ENCODE measurements at regions not wholly inside any gene's neighbourhood (a gene's known extent, or its start where the extent isn't known, plus 50 kb on each side); places are given as distances from the start of the nearest gene placed in this dataset.
A peak's percentile ranks its signal among the peaks of the same experiment; 100 is the strongest.

DNA sequence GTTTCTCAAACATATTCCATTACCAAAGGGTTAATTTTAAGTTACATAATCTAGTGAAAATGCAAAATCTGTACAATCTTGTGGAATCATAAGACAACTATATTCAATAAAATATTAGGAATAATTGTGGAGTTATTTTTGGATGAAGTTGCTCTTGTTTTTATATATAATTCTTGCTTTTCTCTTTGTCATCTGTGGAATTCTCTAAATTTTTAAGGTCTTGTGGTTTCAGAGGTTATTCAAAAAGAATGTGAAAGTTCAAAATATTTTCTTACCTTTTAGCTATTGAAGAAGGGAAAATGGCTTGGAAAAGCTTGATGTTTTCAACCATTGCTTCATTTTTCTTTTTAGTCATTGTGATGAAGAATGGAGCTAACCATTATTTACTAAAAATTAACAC, 552.1 kb downstream of the TFEC start:
- no peak for ATAC-seq
- no peak for DNase-seq (ENCODE audit: low spot score)

- DNase-seq (ENCODE audit: low spot score), result no peak
- peak; percentile 36 for ATAC-seq
Observed at GRCh38 chr7:115477193-115477651, 553.3 kb downstream of the TFEC start.

DNA sequence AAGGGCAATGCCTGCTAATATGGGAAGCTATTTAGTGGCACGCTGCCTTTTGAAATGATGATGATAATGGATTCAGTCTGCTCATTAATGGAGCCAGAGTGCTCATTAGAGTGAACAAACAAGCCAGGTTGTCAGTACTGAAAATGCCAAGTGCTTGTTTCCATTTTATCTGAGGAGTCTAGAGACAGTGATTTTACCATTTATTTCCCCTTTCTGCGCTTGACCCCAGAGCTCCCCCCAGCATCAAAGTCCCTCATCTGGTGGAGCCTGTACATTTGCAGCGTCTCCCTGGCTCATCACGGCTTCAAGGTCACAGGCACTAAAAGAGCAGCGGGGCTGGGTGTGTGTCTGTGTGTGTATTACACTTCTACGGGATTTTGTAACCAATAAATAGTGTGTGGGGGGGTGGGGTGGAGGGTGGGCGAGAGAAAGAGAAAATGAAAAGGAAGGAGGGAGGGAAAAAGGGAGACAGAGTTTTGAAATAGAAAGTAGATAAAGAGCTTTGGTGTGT, 553.8 kb downstream of the TFEC start:
- no peak for DNase-seq (ENCODE audit: low spot score)
- ATAC-seq, result no peak

DNA sequence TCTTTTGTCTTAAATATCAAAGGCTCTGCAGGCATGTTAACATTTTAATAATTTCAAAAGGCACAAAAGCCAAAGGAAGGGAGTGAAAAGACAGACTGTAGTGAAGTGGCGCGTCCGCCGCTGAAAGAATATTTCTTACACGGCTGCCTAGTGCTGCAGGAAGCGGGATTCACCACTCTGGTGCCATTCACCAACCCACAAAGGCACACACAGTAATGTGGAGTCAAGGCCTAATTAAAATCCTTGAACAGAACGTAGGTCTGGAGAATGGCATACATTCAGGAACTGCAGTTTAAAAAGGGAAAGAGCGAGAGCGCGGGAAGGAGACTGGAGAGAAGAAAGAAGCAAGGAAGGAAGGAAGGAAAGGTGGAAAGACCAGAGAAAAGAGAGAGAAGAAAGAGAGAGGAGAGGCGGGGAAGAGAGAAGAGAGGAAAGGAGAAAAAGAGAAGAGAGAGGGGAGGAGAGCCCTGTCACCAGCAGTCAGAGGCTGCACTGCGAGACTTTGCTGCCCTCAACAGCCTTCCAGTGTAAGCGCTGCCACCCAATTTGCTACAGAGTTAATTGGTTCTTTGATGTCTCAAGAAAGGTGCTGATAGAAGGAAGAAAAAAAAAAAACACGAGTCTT, 554.0 kb downstream of the MDFIC start:
- no peak for ATAC-seq
- no peak for DNase-seq (ENCODE audit: low spot score)

- no peak for DNase-seq (ENCODE audit: low spot score)
- no peak for ATAC-seq
Observed at GRCh38 chr7:115475206-115475605, 553.3 kb downstream of the MDFIC start.

DNA sequence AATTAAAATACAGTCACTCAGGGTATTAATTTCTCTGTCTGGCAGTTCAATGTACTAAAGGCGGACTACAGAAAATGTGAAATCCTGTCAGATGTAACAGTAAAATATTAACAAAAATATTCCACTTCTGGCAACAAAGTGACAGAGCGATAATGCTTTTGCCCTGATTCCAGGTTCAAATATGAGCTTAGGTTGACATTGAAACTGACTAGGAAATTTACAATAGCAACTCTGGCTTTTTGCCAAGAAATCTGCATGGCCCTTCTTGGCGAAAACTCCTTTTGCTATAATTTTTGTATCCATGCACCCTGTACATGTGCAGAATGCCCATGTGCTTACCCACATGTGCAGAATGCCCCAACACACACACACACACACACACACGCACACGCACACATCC, 552.2 kb downstream of the MDFIC start:
- ATAC-seq (no peak), DNase-seq (ENCODE audit: low spot score) (no peak)

DNA sequence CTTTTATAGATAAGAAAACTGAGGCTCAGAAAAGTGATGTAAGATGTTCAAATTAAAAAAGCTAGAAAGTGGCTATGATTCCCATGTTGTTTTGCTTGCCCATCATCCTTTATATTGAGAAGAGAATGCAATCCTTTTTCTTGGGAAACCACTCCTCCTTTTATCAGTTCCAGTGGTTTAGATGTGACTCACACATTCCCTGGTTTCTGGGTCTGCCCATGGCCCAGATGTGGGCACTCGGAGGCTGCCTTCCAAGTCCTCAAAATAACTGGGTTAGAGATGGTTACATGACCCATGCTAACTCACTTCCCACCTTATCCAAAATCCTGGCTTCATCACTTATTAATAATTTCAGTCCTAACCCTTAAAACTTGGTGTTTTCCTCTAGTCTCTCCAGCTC, 550.0 kb downstream of the MDFIC start:
- DNase-seq (ENCODE audit: low spot score), result no peak
- ATAC-seq, result no peak

DNA sequence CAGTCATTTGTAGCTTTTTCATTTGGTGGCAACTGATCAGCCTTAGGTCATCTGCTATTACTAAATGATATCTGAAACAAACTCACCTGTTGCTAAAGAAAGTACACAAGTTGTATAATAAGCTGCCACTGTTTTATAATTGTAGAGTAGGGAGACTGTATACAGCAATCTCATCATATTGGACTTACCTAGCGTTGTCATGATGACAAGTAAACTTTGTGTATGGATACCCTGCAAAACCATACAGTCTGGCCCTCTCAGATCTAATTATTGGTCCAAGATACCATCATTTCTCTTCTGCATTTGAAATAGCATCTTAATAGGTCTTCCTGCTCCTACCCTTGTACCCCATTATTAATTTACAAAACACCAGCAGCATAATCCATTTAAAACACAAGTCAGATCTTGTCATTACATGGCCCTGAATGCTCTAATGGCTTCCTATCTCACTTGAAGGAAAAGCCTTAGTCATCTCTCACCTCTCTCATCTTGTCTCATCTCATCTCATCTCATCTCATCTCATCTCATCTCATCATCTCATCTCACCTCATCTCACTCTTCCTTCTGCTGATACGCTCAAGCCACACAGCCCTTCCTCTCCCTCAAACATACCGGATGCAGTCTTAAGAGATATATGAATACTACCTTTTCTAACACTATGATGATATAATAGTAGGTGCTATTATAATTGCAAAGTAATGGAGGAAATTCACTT, 540.6 kb downstream of the MDFIC start:
- DNase-seq (ENCODE audit: low spot score) (no peak), ATAC-seq (no peak)

- DNase-seq (ENCODE audit: low spot score) (no peak), ATAC-seq (no peak)
Observed at GRCh38 chr7:115449689-115450088, 527.8 kb downstream of the MDFIC start.

- ATAC-seq, result no peak
Observed at GRCh38 chr7:115447495-115447894, 525.6 kb downstream of the MDFIC start.

DNA sequence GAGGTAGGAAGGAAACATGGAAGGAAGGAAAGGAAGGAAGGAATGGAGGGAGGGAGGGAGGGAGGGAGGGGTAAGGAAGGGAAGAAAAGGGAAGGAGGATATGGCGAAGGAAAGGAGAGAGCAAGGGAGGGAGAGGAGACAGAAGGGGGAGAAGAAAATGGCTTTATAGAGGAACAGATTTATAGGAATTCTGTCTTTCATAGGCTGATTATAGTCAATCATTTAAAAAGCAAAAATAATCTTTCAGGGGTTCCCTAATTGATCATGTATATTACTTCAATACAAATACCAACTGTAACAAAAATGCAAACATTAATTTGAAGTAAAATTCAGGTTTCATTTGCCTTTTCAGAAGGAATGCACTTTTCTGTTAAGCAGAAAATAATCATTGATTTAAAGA, 519.1 kb downstream of the MDFIC start:
- DNase-seq (ENCODE audit: low spot score) (no peak), ATAC-seq (no peak)

More at GRCh38 chr7:115447495-115447894, 525.6 kb downstream of the MDFIC start:
- DNase-seq (ENCODE audit: low spot score), result no peak

DNA sequence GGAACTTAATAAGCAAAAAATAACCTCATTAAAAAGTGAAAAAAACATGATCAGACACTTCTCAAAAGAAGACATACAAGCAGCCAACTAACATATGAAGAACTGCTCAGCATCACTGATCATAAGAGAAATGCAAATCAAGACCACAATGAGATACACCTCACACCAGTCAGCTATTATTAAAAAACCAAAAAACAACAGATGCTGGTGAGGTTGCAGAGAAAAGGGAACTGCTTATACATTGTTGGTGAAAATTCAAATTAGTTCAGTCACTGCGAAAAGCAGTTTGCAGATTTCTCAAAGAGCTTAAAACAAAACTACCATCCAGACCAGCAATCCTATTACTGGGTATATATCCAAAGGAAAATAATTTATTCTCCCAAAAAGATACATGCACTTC, 513.3 kb downstream of the MDFIC start:
- ATAC-seq (no peak), DNase-seq (ENCODE audit: low spot score) (no peak)

DNA sequence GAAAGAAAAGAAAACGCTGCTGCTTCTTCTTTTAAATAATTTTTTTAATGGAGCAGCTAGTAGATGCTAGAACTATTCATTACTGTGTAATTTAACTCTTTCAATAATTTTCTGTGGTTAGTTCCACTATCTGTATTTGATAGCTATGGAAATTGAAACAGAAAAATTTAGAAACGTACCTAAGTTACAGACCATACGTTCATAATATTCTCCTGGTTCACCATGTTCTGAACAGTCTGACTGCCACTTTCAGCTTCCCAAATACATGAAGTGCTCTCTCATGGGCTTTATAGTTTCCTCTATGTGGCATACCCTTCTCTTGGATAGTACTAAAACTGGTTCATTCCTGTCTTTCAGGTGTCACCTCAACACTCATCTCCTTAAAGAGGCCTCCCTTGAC, 508.0 kb downstream of the MDFIC start:
- DNase-seq (ENCODE audit: low spot score) (no peak), ATAC-seq (no peak)

GRCh38 chr7:115417662-115418061, 495.8 kb downstream of the MDFIC start:
- DNase-seq (ENCODE audit: low spot score) (no peak), ATAC-seq (no peak)

GRCh38 chr7:115410972-115411686, 489.2 kb downstream of the MDFIC start:
- no peak for DNase-seq (ENCODE audit: low spot score)
- ATAC-seq, result no peak

- ATAC-seq (no peak), DNase-seq (ENCODE audit: low spot score) (no peak)
Observed at GRCh38 chr7:115410434-115410820, 488.5 kb downstream of the MDFIC start.

GRCh38 chr7:115409682-115410433, 488.0 kb downstream of the MDFIC start:
- DNase-seq (ENCODE audit: low spot score) (no peak), ATAC-seq (no peak)

- DNase-seq (ENCODE audit: low spot score) (no peak), ATAC-seq (no peak)
Observed at GRCh38 chr7:115406219-115406618, 484.3 kb downstream of the MDFIC start.

GRCh38 chr7:115387137-115387536, 465.2 kb downstream of the MDFIC start:
- DNase-seq (ENCODE audit: low spot score) (no peak), ATAC-seq (no peak)

DNA sequence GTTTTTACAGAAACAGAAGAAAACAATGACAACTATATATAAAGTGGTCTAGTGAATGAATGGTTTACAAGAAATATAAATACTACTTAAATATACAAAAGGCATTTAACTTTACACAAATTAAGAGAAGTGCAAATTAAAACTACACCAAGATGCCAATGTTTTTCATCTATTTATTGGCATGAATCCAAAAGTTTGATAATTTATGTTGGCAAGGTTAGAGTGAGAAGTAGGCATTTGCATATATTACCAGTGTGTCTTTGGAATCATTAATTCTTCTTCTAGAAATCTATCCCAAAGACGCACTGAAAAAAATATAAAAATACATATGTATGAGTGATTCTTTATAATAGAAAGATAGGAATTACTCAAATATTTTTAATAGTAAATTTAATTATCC, 457.4 kb downstream of the MDFIC start:
- ATAC-seq, result no peak
- no peak for DNase-seq (ENCODE audit: low spot score)

DNA sequence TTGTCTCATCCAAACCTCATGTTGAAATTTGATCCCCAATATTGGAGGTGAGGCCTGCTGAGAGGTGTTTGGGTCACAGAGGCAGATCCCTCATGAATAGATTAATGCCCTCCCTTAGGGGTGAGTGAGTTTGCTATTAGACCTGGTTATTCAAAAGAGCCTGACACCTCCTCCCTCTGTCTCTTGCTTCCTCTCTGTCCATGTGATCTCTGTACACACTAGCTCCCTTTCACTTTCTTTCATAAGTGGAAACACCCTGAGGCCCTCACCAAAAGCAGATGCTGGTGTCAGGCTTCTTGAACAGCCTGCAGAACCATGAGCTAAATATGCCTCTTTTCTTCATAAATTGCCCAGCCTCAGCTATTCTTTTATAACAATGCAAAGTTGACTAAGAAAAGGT, 447.1 kb downstream of the MDFIC start:
- DNase-seq (ENCODE audit: low spot score) (no peak), ATAC-seq (no peak)
